Kidney (tissue), 13 donors: ENCODE measurements at regions not wholly inside any gene's neighbourhood (a gene's known extent, or its start where the extent isn't known, plus 50 kb on each side); places are given as distances from the start of the nearest gene placed in this dataset.

Source experiments
- DNase-seq, 5 donors: peaks; one replicate each; pipeline ENCODE4 v3.0.0-alpha.2; 2013 to 2020
- FAIRE-seq: peaks from 2 replicates; lab custom pipeline; 2012; peaks lifted over from hg19 to GRCh38; lab: Jason Lieb, UNC
- H3K27ac ChIP-seq, 2 donors: one replicate each; pipeline ENCODE4 v1.7.0; 2013; ENCODE audit warnings: low read depth in 2 of 2, low read length in 2 of 2, inconsistent platforms in 1 of 2
- H3K27me3 ChIP-seq: one replicate; pipeline ENCODE4 v1.7.1; 2013; ENCODE audit warnings: low read length, inconsistent platforms; ENCODE audit not compliant: control insufficient read depth, insufficient read depth
- H3K36me3 ChIP-seq, 3 donors: one replicate each; pipeline versions ENCODE4 v1.7.0 to v1.7.1; 2013; ENCODE audit warnings: low read length in 3 of 3, control low read depth in 1 of 3, inconsistent platforms in 1 of 3; ENCODE audit not compliant: insufficient read depth in 3 of 3, control insufficient read depth in 2 of 3
- H3K4me1 ChIP-seq, 3 donors: one replicate each; pipeline versions ENCODE4 v1.7.0 to v1.7.1; 2013; ENCODE audit warnings: low read length in 3 of 3, inconsistent platforms in 1 of 3, low read depth in 1 of 3; ENCODE audit not compliant: control insufficient read depth in 2 of 3, insufficient read depth in 2 of 3
- H3K4me3 ChIP-seq, 3 donors: one replicate each; pipeline versions ENCODE4 v1.7.0 to v1.8.1; 2013; ENCODE audit warnings: low read length in 3 of 3, control low read depth in 1 of 3, inconsistent platforms in 1 of 3
- H3K9ac ChIP-seq, 3 donors: one replicate each; pipeline versions ENCODE4 v1.7.0 to v1.7.1; 2013; ENCODE audit warnings: low read length in 3 of 3, control low read depth in 1 of 3, inconsistent platforms in 1 of 3
- H3K9me3 ChIP-seq, 3 donors: one replicate each; pipeline versions ENCODE4 v1.7.0 to v1.7.1; 2013; ENCODE audit warnings: low read length in 3 of 3, control low read depth in 1 of 3, inconsistent platforms in 1 of 3; ENCODE audit not compliant: control insufficient read depth in 2 of 3, insufficient read depth in 1 of 3
- CTCF ChIP-seq: IDR thresholded peaks from 3 replicates; pipeline ENCODE4 v1.5.1; 2012; ENCODE audit warnings: mild to moderate bottlenecking, moderate library complexity, borderline replicate concordance; ENCODE audit not compliant: insufficient read depth; ENCODE audit errors: extremely low read depth
- intact Hi-C: fragments of 100-400 bp; cut with DNase I; formaldehyde crosslinking; loops from one replicate; pipeline ENCODE4 v1.11.1; 2022
- donor health status: control.
- donor health status: control.
- donor health status: control.
- donor health status: control.
- donor health status: control.
- donor health status: DM: yes; HTN: yes; CAD: no.
- donor health status: Normal renal cell carcinoma (clear cell type).

- Histone ChIP-seq H3K9ac (no peak overlapping the region), H3K27ac (no peak overlapping the region), H3K36me3 (peaks cover 0 to 2% (median 0%) of the 10 kb centered on the region in 3 donors), H3K4me3 (no peak overlapping the region), H3K27me3 (no peaks in the 10 kb centered on the region), H3K4me1 (peaks cover 0 to 6% (median 0%) of the 10 kb centered on the region in 3 donors), H3K9me3 (no peaks in the 10 kb centered on the region)
- intact Hi-C loops, result no loop called here
- FAIRE-seq, result no peak
- DNase-seq, result no peak
- TF ChIP-seq CTCF, result no peak
Observed at GRCh38 chr4:20622701-20623100, 77.6 kb upstream of the PACRGL start.

- H3K4me3 ChIP-seq, result no peak overlapping the region
Observed at GRCh38 chr4:20623939-20624338, 76.3 kb upstream of the PACRGL start.

GRCh38 chr4:20624793-20625374 lies 75.4 kb upstream of the PACRGL start:
- no peak overlapping the region for H3K4me3 ChIP-seq
- H3K9me3 ChIP-seq, result no peaks in the 10 kb centered on the region
- H3K36me3 ChIP-seq, result no peaks in the 10 kb centered on the region
- intact Hi-C loops, result no loop called here
- H3K9ac ChIP-seq, result no peak overlapping the region
- no peaks in the 10 kb centered on the region for H3K4me1 ChIP-seq
- no peak overlapping the region for H3K27ac ChIP-seq
- no peaks in the 10 kb centered on the region for H3K27me3 ChIP-seq
- no peak for TF ChIP-seq CTCF
- FAIRE-seq (no peak), DNase-seq (no peak)

More at GRCh38 chr4:20623939-20624338, 76.3 kb upstream of the PACRGL start:
- FAIRE-seq, result no peak
- intact Hi-C loops, result no loop called here
- DNase-seq, result no peak
- no peaks in the 10 kb centered on the region for H3K9me3 ChIP-seq
- no peak overlapping the region for H3K27ac ChIP-seq
- H3K4me1 ChIP-seq, result no peaks in the 10 kb centered on the region
- no peak for TF ChIP-seq CTCF
- no peaks in the 10 kb centered on the region for H3K27me3 ChIP-seq
- H3K9ac ChIP-seq, result no peak overlapping the region
- H3K36me3 ChIP-seq, result peaks cover 0 to 2% (median 0%) of the 10 kb centered on the region in 3 donors

GRCh38 chr4:20625426-20625825 lies 74.8 kb upstream of the PACRGL start:
- H3K36me3 ChIP-seq, result no peaks in the 10 kb centered on the region

More at GRCh38 chr4:20625426-20625825, 74.8 kb upstream of the PACRGL start:
- DNase-seq (no peak), FAIRE-seq (no peak)
- H3K4me1 ChIP-seq, result no peaks in the 10 kb centered on the region
- no peak overlapping the region for H3K4me3 ChIP-seq
- H3K9ac ChIP-seq, result no peak overlapping the region
- H3K27me3 ChIP-seq, result no peaks in the 10 kb centered on the region
- no peaks in the 10 kb centered on the region for H3K9me3 ChIP-seq
- intact Hi-C loops, result no loop called here
- H3K27ac ChIP-seq, result no peak overlapping the region
- no peak for TF ChIP-seq CTCF
